Endodermal cell (in vitro differentiated cells): ENCODE measurements at regions not wholly inside any gene's neighbourhood (a gene's known extent, or its start where the extent isn't known, plus 50 kb on each side); places are given as distances from the start of the nearest gene placed in this dataset.

ENCODE experiments used
- DNase-seq: peaks from one replicate; pipeline ENCODE4 v3.0.0-alpha.2; 2017
- H3K27ac ChIP-seq: 2 replicates; pipeline ENCODE4 v1.5.1; 2013; ENCODE audit warnings: mild to moderate bottlenecking, low read depth, low read length, moderate library complexity
- H3K27me3 ChIP-seq: 2 replicates; pipeline ENCODE4 v1.6.1; 2013; ENCODE audit warnings: mild to moderate bottlenecking, low read length, moderate library complexity; ENCODE audit not compliant: insufficient read depth, control insufficient read depth, poor library complexity, severe bottlenecking
- H3K36me3 ChIP-seq: 2 replicates; pipeline ENCODE4 v1.7.0; 2013; ENCODE audit warnings: mild to moderate bottlenecking, low read length, moderate library complexity; ENCODE audit not compliant: control insufficient read depth, insufficient read depth
- H3K4me1 ChIP-seq: one replicate; pipeline ENCODE4 v1.7.0; 2013; ENCODE audit warnings: low read length; ENCODE audit not compliant: control insufficient read depth, insufficient read depth
- H3K4me3 ChIP-seq: 2 replicates; pipeline ENCODE4 v1.5.1; 2013; ENCODE audit warnings: mild to moderate bottlenecking, low read length, moderate library complexity
- H3K9ac ChIP-seq: 2 replicates; pipeline ENCODE4 v1.6.1; 2013; ENCODE audit warnings: mild to moderate bottlenecking, low read length, moderate library complexity; ENCODE audit not compliant: poor library complexity, severe bottlenecking; ENCODE audit errors: extremely low read depth
- H3K9me3 ChIP-seq: 2 replicates; pipeline ENCODE4 v1.6.1; 2013; ENCODE audit warnings: mild to moderate bottlenecking, low read length, moderate library complexity; ENCODE audit not compliant: control insufficient read depth
- H3K27ac Mint-ChIP-seq: 2 replicates; pipeline ENCODE4 v1.8.0; 2020; ENCODE audit warnings: mixed read lengths
- H3K27me3 Mint-ChIP-seq: 2 replicates; pipeline ENCODE4 v1.8.0; 2021; ENCODE audit warnings: mild to moderate bottlenecking, mixed read lengths; ENCODE audit not compliant: insufficient read depth
- H3K36me3 Mint-ChIP-seq: 2 replicates; pipeline ENCODE4 v1.8.0; 2020; ENCODE audit warnings: low read depth, mixed read lengths
- H3K4me1 Mint-ChIP-seq: 2 replicates; pipeline ENCODE4 v1.8.0; 2020; ENCODE audit warnings: mixed read lengths
- H3K4me3 Mint-ChIP-seq: 2 replicates; pipeline ENCODE4 v1.8.0; 2020; ENCODE audit warnings: mild to moderate bottlenecking, moderate library complexity, mixed read lengths
- H3K9me3 Mint-ChIP-seq: 2 replicates; pipeline ENCODE4 v1.8.0; 2020; ENCODE audit warnings: mild to moderate bottlenecking, mixed read lengths
- WGBS, 2 experiments: methylation state at CpG; one replicate each; pipeline versions ENCODE4 v1.1.5 to v1.1.7; 2013; ENCODE audit warnings: missing lambda C conversion rate in 2 of 2, mixed read lengths in 1 of 2; ENCODE audit not compliant: insufficient coverage in 1 of 2, insufficient read length in 1 of 2; 5-methylcytosine and 5-hydroxymethylcytosine counted together
- TF ChIP-seq, protein P1 (sequence below): fragments of 200-600 bp; sonication (generic); conservative IDR thresholded peaks from 2 replicates; pipeline ENCODE4 v1.5.0; 2021; ENCODE audit warnings: antibody characterized with exemption, mild to moderate bottlenecking

DNA sequence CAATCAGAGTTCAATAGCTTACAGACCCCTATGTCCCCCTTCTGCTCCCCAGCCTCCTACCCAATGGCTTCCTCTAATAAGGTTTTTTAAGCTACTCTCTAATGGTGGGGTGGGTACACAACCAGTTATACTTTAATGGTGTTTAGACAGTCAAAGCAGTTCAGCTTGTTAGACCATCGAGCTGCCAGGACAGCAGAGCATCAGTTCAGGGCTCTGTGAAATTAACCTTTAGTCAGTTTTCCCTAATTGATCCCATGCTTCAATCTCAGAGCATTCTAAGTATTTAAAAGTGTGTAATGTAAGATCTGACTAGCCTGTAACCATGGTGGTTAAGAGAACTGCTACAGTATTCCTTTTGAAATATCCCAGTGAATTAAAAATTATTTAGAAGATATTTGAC lies 107.2 kb upstream of the ZNF644 start:
- 80 to 100% methylated on average over 1 of the region's 1 CpG for WGBS, 2 experiments
- Histone ChIP-seq H3K36me3 (no peaks in the 10 kb centered on the region), H3K27me3 (no peaks in the 10 kb centered on the region)

DNA sequence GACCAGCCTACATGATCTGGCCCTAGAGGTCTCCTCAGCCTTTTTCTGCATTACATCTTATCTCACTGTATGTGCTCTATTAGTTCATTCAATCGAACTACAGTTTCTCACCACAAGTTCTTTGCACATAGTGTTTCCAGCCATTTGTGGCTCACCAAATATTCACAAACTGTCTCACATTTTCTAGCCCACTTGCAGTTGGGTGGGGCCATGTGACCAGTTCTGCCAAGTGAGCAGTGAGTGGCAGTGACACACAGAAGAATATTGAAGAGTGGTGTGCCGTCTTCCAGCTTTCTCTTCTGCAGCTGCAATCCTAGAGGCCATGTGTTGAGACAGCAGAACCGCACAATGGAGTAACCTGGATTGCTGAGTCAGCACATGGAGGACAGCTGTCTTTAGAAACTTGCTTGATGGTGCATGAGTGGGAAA lies 103.2 kb upstream of the ZNF644 start:
- H3K4me1 ChIP-seq = peaks cover 4% of the 10 kb centered on the region
- Mint-ChIP-seq H3K36me3 (no peaks in the 10 kb centered on the region), H3K4me1 (peaks cover 31% of the 10 kb centered on the region), H3K27ac (no peak overlapping the region), H3K4me3 (no peak overlapping the region), H3K27me3 (no peaks in the 10 kb centered on the region), H3K9me3 (no peaks in the 10 kb centered on the region)
- no peaks in the 10 kb centered on the region for H3K9me3 ChIP-seq
- 90% methylated on average over 1 to 3 of the region's 3 CpGs for WGBS, 2 experiments
- no peaks in the 10 kb centered on the region for H3K27me3 ChIP-seq
- TF ChIP-seq, protein P1, sequence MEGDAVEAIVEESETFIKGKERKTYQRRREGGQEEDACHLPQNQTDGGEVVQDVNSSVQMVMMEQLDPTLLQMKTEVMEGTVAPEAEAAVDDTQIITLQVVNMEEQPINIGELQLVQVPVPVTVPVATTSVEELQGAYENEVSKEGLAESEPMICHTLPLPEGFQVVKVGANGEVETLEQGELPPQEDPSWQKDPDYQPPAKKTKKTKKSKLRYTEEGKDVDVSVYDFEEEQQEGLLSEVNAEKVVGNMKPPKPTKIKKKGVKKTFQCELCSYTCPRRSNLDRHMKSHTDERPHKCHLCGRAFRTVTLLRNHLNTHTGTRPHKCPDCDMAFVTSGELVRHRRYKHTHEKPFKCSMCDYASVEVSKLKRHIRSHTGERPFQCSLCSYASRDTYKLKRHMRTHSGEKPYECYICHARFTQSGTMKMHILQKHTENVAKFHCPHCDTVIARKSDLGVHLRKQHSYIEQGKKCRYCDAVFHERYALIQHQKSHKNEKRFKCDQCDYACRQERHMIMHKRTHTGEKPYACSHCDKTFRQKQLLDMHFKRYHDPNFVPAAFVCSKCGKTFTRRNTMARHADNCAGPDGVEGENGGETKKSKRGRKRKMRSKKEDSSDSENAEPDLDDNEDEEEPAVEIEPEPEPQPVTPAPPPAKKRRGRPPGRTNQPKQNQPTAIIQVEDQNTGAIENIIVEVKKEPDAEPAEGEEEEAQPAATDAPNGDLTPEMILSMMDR = no peak
- no peak overlapping the region for H3K9ac ChIP-seq
- no peaks in the 10 kb centered on the region for H3K36me3 ChIP-seq
- no peak for DNase-seq
- no peak overlapping the region for H3K4me3 ChIP-seq
- no peak overlapping the region for H3K27ac ChIP-seq

More for the DNA sequence above, 107.2 kb upstream of the ZNF644 start:
- DNase-seq = no peak
- Histone ChIP-seq H3K9ac (no peak overlapping the region), H3K4me3 (no peak overlapping the region), H3K4me1 (peaks cover 4% of the 10 kb centered on the region), H3K9me3 (no peaks in the 10 kb centered on the region), H3K27ac (no peak overlapping the region)
- peaks cover 11% of the 10 kb centered on the region for H3K4me1 Mint-ChIP-seq
- H3K36me3 Mint-ChIP-seq = no peaks in the 10 kb centered on the region
- no peaks in the 10 kb centered on the region for H3K9me3 Mint-ChIP-seq
- H3K4me3 Mint-ChIP-seq = no peak overlapping the region
- TF ChIP-seq, protein P1 = no peak
- no peak overlapping the region for H3K27ac Mint-ChIP-seq
- no peaks in the 10 kb centered on the region for H3K27me3 Mint-ChIP-seq

DNA sequence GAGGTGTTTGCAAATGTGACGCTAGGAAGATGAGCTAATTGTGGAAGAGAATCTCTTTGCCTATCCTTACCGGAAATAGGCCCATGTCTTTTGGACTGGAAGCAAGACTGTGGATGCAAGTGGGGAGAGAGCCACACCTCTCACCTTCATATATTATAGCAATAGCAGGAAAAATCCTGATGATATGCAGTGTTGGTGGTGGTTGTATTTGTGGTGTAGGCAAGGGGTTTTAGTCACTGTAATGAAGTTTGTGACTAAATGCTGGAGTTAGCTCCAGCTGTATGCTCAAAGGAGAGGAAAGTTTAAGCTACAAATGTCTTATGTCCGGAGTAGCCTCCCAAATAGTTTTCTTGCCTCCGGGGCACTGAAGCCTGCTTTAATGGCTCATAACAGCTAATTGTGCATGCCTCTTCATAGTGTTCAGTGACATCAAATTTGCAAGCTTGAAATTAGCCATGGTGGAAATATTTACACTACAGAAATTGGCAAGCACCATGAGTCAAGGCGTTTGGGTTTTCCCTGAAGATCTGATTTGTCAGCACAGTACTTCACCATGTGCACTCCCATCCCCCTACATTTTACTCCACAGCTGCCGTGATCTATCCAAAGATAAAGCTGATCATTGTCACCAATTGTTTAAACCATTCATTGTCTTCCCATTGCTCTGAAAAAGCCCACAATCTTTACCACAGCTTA lies 102.6 kb upstream of the ZNF644 start:
- no peaks in the 10 kb centered on the region for H3K27me3 Mint-ChIP-seq
- H3K9ac ChIP-seq = no peak overlapping the region
- H3K4me3 Mint-ChIP-seq = no peak overlapping the region
- no peak overlapping the region for H3K4me3 ChIP-seq
- H3K4me1 ChIP-seq = peaks cover 4% of the 10 kb centered on the region
- H3K27ac ChIP-seq = no peak overlapping the region
- no peaks in the 10 kb centered on the region for H3K36me3 Mint-ChIP-seq
- peaks cover 31% of the 10 kb centered on the region for H3K4me1 Mint-ChIP-seq
- TF ChIP-seq, protein P1 = no peak
- H3K9me3 Mint-ChIP-seq = no peaks in the 10 kb centered on the region
- no peaks in the 10 kb centered on the region for H3K9me3 ChIP-seq
- no peak overlapping the region for H3K27ac Mint-ChIP-seq
- 90 to 92% methylated on average over 4 to 6 of the region's 6 CpGs for WGBS, 2 experiments
- H3K27me3 ChIP-seq = no peaks in the 10 kb centered on the region
- H3K36me3 ChIP-seq = no peaks in the 10 kb centered on the region
- no peak for DNase-seq
